Stomach (tissue), 4 donors: ENCODE measurements at regions not wholly inside any gene's neighbourhood (a gene's known extent, or its start where the extent isn't known, plus 50 kb on each side); places are given as distances from the start of the nearest gene placed in this dataset.

Experiments used
- EP300 ChIP-seq: sonication (generic); formaldehyde crosslinking; IDR thresholded peaks from one replicate; pipeline ENCODE4 v1.6.1; 2017; ENCODE audit warnings: antibody characterized with exemption
- TF ChIP-seq, protein P1 (sequence below), 7 experiments: fragments of 450-650 bp in 4 of 7; fragments of 200-600 bp in 3 of 7; sonication (generic) in 3 of 7; IDR thresholded peaks; one replicate each; pipeline ENCODE4 v1.5.1; 2016 to 2019; ENCODE audit warnings: antibody characterized with exemption in 7 of 7, control low read depth in 2 of 7, mild to moderate bottlenecking in 1 of 7

DNA sequence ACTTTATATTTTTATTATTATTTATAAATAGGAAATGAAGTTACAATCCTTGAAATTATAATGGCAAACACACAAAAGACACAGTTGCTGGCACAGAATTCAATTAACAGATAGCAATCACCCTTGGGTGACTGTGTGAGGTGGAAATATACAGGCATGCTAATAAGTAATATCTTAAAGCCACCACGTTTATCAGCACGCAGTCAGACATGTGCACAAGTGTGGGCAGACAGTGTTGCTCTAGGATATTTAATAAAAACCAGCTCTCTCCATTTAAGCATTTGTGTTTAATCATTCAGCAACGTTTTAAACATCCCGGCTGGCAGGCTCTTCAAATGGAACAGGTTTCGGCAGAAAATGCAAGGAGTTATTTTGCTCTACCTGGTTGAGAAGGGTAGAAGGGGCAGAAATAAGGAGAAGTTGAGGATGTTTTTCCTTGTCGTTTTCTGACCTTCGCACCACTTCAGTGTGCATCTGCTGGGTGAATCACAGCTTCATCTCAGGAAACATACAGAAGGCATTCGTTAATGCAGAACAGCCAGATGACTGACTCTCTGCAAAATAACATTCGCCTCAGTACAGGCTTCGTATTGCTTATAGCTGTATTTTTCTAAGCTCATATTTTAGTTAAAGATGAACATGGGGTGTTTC is 585.1 kb downstream of the QKI start:
- no peak for TF ChIP-seq EP300
- TF ChIP-seq, protein P1, sequence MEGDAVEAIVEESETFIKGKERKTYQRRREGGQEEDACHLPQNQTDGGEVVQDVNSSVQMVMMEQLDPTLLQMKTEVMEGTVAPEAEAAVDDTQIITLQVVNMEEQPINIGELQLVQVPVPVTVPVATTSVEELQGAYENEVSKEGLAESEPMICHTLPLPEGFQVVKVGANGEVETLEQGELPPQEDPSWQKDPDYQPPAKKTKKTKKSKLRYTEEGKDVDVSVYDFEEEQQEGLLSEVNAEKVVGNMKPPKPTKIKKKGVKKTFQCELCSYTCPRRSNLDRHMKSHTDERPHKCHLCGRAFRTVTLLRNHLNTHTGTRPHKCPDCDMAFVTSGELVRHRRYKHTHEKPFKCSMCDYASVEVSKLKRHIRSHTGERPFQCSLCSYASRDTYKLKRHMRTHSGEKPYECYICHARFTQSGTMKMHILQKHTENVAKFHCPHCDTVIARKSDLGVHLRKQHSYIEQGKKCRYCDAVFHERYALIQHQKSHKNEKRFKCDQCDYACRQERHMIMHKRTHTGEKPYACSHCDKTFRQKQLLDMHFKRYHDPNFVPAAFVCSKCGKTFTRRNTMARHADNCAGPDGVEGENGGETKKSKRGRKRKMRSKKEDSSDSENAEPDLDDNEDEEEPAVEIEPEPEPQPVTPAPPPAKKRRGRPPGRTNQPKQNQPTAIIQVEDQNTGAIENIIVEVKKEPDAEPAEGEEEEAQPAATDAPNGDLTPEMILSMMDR (IDR thresholded peaks at IDR 0.05), result no peak
